Sigmoid colon (tissue), 3 donors: ENCODE measurements at regions not wholly inside any gene's neighbourhood (a gene's known extent, or its start where the extent isn't known, plus 50 kb on each side); places are given as distances from the start of the nearest gene placed in this dataset.

Experiments
- POLR2A ChIP-seq, 2 donors: fragments of 450-650 bp; IDR thresholded peaks; one replicate each; pipeline ENCODE4 v1.6.1; 2016; ENCODE audit warnings: antibody characterized with exemption in 2 of 2, mild to moderate bottlenecking in 2 of 2, moderate library complexity in 2 of 2
- TF ChIP-seq, protein P1 (sequence below), 4 experiments: fragments of 450-650 bp in 3 of 4; fragments of 200-600 bp in 1 of 4; IDR thresholded peaks; one replicate each; pipeline ENCODE4 v1.5.1; 2016 to 2019; ENCODE audit warnings: antibody characterized with exemption in 4 of 4, mild to moderate bottlenecking in 3 of 4, moderate library complexity in 2 of 4

DNA sequence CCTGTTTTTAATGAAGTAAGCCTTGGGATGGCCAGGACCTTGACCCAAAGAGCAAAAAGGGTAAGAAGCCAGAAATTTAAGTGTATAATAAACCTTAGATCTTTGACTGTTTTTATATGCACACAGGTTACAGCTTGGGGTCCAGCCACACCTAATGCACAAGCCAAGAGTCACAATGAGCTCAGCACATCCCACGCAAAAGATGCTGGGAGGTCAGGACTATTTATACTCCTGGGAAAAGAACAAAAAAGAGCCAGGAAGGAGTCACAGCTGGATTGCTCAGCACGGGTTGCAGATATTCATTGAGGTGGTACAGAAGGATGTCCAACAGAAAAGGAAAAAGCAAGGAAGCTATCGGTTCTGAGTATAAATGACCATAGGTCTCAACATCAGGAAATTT, 536.3 kb downstream of the NTRK3 start:
- TF ChIP-seq, protein P1, sequence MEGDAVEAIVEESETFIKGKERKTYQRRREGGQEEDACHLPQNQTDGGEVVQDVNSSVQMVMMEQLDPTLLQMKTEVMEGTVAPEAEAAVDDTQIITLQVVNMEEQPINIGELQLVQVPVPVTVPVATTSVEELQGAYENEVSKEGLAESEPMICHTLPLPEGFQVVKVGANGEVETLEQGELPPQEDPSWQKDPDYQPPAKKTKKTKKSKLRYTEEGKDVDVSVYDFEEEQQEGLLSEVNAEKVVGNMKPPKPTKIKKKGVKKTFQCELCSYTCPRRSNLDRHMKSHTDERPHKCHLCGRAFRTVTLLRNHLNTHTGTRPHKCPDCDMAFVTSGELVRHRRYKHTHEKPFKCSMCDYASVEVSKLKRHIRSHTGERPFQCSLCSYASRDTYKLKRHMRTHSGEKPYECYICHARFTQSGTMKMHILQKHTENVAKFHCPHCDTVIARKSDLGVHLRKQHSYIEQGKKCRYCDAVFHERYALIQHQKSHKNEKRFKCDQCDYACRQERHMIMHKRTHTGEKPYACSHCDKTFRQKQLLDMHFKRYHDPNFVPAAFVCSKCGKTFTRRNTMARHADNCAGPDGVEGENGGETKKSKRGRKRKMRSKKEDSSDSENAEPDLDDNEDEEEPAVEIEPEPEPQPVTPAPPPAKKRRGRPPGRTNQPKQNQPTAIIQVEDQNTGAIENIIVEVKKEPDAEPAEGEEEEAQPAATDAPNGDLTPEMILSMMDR (IDR thresholded peaks at IDR 0.05): no peak
- TF ChIP-seq POLR2A (IDR thresholded peaks at IDR 0.05): no peak
